AG20443 (cell line): ENCODE measurements at regions not wholly inside any gene's neighbourhood (a gene's known extent, or its start where the extent isn't known, plus 50 kb on each side); places are given as distances from the start of the nearest gene placed in this dataset.
"Not testable (repeated sequence)": the region's sequence is repeated elsewhere in the genome, so short reads cannot be mapped to it uniquely, and the experiment has no call there.

Source experiments
- DNase-seq: peaks from one replicate; pipeline ENCODE4 v3.0.0; 2012; ENCODE audit warnings: low spot score, mixed read lengths

GRCh38 chr22:44576311-44577260 is 78.6 kb upstream of the RTL6 start:
- DNase-seq, result no peak

GRCh38 chr22:44575381-44576268 is 77.6 kb upstream of the RTL6 start:
- DNase-seq, result no peak

- DNase-seq, result no peak
These were observed 76.8 kb upstream of the RTL6 start for GRCh38 chr22:44574640-44575380.

GRCh38 chr22:44574057-44574639 is 76.1 kb upstream of the RTL6 start:
- peak; percentile 82 for DNase-seq

GRCh38 chr22:44573451-44573850 is 75.4 kb upstream of the RTL6 start:
- no peak for DNase-seq

DNA sequence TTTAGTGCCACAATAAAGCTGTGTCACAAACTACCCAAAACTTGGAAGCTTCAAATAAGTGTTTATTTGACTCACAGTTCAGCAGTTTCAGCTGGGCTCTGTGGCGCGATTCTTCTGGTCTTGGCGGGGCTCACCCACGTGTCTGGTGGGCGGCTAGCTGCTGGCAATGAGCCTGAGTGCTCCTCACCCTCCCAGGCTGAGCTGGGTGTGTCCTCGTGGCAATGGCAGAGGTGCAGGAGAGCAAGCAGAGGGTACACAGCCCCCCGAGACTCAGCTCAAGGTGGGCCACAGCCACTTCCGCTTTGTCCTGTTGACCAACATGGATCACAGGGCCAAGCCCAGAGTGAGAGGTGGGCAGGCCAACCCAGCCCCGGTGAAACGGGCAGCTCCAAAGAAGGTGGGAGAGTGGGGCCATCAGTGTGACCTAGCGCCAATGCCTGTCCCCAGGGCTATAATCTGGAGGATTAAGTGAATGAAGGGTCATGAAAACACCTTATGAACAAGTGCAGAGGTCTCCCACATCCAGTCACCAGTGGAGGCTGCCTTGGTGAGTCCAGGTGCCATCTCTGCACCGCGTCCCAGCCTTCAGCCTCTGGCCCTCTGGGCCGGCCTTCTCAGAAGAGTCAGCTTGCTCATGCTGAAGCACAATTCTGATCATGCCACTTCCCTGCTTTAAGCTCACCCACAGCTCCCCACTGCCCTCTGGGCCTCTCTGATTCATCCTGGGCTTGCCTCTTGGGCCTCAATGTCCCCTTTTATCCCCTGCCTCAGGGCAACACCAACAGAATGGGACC is 74.6 kb upstream of the RTL6 start:
- DNase-seq, result no peak

DNA sequence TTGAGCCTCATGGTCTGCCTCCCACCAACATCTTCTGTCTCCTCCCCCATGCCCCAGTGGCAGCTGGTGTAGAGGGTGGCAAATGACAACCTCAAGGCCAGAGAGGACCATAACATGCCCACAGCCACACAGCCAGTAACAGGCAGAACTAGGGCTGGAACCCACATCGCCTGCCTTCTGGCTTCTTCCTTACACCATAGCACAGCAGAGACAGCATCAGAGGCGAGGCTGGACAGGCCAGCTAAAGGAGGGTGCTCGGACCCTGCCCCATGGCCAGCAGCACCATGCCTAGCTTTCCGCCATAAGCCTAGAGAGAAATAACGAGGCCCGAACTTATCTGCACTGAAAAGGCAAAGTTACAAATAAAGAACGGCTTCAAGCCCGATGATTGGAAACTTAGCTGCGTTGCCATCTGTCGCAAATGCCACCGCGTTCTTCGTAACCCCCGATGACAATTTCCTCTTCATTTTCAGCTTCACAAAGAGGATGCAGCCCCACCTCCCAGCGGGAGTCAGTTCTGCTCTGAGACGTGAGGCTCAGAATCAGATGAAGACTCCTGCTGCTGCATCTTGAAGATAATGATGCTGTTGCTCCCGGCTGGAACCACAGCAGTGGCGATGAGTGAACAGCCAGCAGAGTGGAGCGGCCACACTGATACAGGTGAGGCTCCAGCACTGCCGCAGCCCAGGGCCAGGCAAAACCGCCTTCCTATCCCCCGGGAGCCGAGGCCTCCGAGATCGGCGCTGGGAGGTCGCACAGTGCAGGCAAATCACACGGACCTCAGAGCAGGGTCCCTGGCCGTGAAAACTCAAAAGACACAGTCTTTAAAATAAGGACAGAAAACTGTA is 73.8 kb upstream of the RTL6 start:
- DNase-seq, result no peak

DNA sequence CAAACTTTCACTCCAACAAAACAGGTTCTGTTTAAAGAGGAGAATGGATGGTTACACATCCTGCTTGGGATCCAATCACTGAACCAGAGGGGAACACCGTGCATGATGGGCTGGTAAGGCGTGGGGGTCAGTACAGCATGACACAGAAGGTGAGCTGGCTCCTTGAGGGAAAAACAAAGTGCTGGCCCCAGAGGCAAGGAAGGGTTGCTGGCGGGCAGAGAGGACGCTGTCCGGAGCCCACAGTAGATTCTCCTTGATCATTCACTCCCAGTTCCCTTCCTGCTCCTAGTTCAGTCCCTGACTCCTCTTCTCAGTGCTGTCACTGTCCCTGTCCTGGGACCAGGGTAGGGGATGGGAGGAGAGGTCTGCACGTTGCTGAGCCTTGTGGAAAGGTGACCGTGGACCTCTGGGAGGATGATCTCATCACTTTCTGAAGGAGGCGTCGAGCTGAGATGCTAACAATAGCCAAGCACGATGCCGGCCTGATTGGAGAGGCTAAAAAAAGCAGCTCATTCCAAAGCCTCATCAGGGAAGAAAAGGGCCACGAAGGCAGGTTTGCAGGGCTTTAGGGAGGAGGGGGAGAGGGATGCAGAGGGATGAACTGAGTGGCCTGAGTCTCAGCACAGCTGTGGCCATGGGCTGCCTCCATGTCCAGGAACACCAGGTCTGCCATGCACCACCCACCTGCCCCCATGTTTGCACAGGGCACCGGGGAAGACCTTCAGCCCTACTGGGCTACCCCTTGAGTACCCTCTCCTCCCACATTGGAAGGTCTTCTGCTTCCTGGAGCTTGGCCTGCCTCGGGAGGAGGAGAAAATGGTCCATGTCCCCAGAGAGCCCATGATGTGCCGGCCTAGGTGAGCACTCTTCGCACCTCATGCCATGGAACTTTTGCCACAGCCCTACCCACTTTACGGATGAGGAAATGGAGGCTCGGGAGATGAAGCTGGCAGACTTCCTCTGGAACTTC is 72.7 kb upstream of the RTL6 start:
- no peak for DNase-seq

DNA sequence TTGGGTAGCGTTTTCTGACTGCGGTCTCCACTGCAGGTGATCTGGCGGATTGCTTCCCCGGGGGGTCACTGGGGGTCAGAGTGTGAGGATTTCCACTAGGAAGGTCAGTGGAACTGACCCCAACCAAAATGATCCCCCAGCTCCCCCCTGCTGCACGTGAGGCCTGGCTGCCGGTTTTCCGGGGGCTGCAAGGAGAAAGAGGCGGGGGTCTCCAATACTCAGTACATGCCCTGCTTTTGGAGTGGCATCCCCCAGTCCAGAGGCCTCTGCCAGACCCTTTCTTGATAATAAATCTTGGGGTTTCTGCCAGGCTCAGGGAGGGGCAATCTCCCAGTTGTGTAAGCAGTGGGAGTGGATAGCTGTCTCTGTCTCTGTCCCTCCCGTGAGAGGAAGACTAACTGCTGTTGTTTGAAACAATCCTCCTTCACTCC is 71.5 kb upstream of the RTL6 start:
- DNase-seq, result no peak

- no peak for DNase-seq
These were observed 69.9 kb upstream of the RTL6 start for GRCh38 chr22:44567846-44568493.

DNA sequence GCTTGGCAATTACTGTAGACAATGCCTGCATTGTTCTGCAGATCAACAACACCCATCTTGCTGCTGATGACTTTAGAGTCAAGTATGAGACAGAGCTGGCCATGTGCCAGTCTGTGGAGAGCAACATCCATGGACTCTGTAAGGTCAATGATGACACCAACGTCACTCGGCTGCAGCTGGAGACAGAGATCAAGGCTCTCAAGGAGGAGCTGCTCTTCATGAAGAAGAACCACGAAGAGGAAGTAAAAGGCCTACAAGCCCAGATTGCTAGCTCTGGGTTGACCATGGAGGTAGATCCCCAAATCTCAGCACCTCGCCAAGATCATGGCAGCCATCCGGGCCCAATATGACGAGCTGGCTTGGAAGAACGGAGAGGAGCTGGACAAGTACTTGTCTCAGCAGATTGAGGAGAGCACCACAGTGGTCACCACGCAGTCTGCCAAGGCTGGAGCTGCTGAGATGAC is 69.4 kb upstream of the RTL6 start:
- DNase-seq, result not testable (repeated sequence)

DNA sequence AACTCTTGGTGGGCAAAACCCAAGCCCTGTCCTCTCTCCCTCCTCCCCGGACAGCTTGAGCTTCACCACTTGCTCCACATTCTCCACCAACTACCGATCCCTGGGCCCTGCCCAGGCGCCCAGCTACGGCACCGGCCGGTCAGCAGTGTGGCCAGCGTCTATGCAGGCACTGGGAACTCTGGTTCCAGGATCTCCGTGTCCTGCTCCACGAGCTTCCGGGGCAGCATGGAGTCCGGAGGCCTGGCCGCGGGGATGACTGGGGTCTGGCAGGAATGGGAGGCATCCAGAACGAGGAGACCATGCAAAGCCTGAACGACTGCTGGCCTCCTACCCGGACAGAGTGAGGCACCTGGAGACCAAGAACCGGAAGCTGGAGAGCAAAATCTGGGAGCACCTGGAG is 68.9 kb upstream of the RTL6 start:
- no peak for DNase-seq

DNA sequence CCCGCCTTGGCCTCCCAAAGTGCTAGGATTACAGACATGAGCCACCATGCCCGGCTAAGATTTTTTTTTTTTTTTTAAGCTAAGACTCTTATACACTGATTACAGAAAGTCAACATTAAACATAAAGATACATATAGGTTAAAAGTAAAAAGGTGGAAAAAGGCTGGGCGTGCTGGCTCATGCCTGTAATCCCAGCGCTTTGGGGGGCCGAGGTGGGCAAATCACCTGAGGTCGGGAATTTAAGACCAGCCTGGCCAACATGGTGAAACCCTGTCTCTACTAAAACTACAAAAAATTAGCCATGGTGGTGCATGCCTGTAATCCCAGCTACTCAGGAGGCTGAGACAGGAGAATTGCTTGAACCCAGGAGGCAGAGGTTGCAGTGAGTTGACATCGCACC is 64.6 kb upstream of the RTL6 start:
- not testable (repeated sequence) for DNase-seq

- no peak for DNase-seq
These were observed 63.3 kb upstream of the RTL6 start for GRCh38 chr22:44561139-44561840.

GRCh38 chr22:44558671-44559070 is 60.6 kb upstream of the RTL6 start:
- not testable (repeated sequence) for DNase-seq

GRCh38 chr22:44557872-44558271 is 59.8 kb upstream of the RTL6 start:
- DNase-seq, result not testable (repeated sequence)

- DNase-seq, result no peak
These were observed 59.2 kb upstream of the RTL6 start for GRCh38 chr22:44557064-44557748.
